Esophagus squamous epithelium (tissue), 4 donors: ENCODE measurements at regions not wholly inside any gene's neighbourhood (a gene's known extent, or its start where the extent isn't known, plus 50 kb on each side); places are given as distances from the start of the nearest gene placed in this dataset.

ENCODE experiments used
- CTCF ChIP-seq, 6 experiments: fragments of 450-650 bp in 4 of 6; fragments of 200-600 bp in 2 of 6; sonication (generic) in 2 of 6; IDR thresholded peaks; one replicate each; pipeline ENCODE4 v1.5.1; 2016 to 2019; ENCODE audit warnings: antibody characterized with exemption in 6 of 6, mild to moderate bottlenecking in 4 of 6, moderate library complexity in 4 of 6
- POLR2A ChIP-seq, 4 donors: fragments of 450-650 bp; IDR thresholded peaks; one replicate each; pipeline ENCODE4 v1.6.1; 2017; ENCODE audit warnings: antibody characterized with exemption in 4 of 4, mild to moderate bottlenecking in 4 of 4, moderate library complexity in 3 of 4

- TF ChIP-seq POLR2A (IDR thresholded peaks at IDR 0.05) (no peak), CTCF (IDR thresholded peaks at IDR 0.05) (no peak)
Observed at GRCh38 chr2:241964133-241964532, 94.6 kb downstream of the RTP5 start.
